AG20443 (cell line): ENCODE measurements at regions not wholly inside any gene's neighbourhood (a gene's known extent, or its start where the extent isn't known, plus 50 kb on each side); places are given as distances from the start of the nearest gene placed in this dataset.

Experiments used
- DNase-seq: peaks from one replicate; pipeline ENCODE4 v3.0.0; 2012; ENCODE audit warnings: low spot score, mixed read lengths

GRCh38 chr1:172801771-172802322 is 142.9 kb downstream of the FASLG start:
- no peak for DNase-seq

GRCh38 chr1:172809750-172810149 is 150.8 kb downstream of the FASLG start:
- no peak for DNase-seq

- DNase-seq = no peak
Measured at GRCh38 chr1:172810480-172811175, 151.7 kb downstream of the FASLG start.

GRCh38 chr1:172811694-172812093 is 152.8 kb downstream of the FASLG start:
- DNase-seq = no peak

- DNase-seq = no peak
Measured at GRCh38 chr1:172812118-172812517, 153.2 kb downstream of the FASLG start.

GRCh38 chr1:172813330-172813729 is 154.4 kb downstream of the FASLG start:
- no peak for DNase-seq

- DNase-seq = no peak
Measured at GRCh38 chr1:172814428-172814827, 155.5 kb downstream of the FASLG start.

- no peak for DNase-seq
Measured at GRCh38 chr1:172815740-172816139, 156.8 kb downstream of the FASLG start.

- no peak for DNase-seq
Measured at GRCh38 chr1:172818841-172819527, 160.1 kb downstream of the FASLG start.

GRCh38 chr1:172820475-172821158 is 161.7 kb downstream of the FASLG start:
- no peak for DNase-seq

- peak; percentile 38 for DNase-seq
Measured at GRCh38 chr1:172821609-172822274, 162.8 kb downstream of the FASLG start.

- DNase-seq = no peak
Measured at GRCh38 chr1:172822886-172823285, 164.0 kb downstream of the FASLG start.

GRCh38 chr1:172823534-172823933 is 164.6 kb downstream of the FASLG start:
- no peak for DNase-seq

GRCh38 chr1:172824209-172824608 is 165.3 kb downstream of the FASLG start:
- no peak for DNase-seq

- DNase-seq = peak; percentile 74
Measured at GRCh38 chr1:172826096-172826741, 167.3 kb downstream of the FASLG start.

- DNase-seq = no peak
Measured at GRCh38 chr1:172827301-172827700, 168.4 kb downstream of the FASLG start.

- no peak for DNase-seq
Measured at GRCh38 chr1:172827841-172828240, 168.9 kb downstream of the FASLG start.

GRCh38 chr1:172832006-172832725 is 173.3 kb downstream of the FASLG start:
- no peak for DNase-seq

GRCh38 chr1:172833954-172834353 is 175.1 kb downstream of the FASLG start:
- DNase-seq = peak; percentile 25

GRCh38 chr1:172834609-172835008 is 175.7 kb downstream of the FASLG start:
- no peak for DNase-seq

GRCh38 chr1:172835834-172836233 is 176.9 kb downstream of the FASLG start:
- DNase-seq = no peak
